Activated gamma-delta T cell treated with Interleukin-2 at 50 U/mL for 16 hours (primary cell): ENCODE measurements at regions not wholly inside any gene's neighbourhood (a gene's known extent, or its start where the extent isn't known, plus 50 kb on each side); places are given as distances from the start of the nearest gene placed in this dataset.

Source experiments
- DNase-seq: peaks from one replicate; pipeline ENCODE4 v3.0.0-alpha.2; 2020

- DNase-seq = no peak
Measured at GRCh38 chr9:30661925-30662324, 1722.5 kb upstream of the ACO1 start.

- DNase-seq = no peak
Measured at GRCh38 chr9:30670805-30671562, 1713.5 kb upstream of the ACO1 start.

GRCh38 chr9:30673132-30673531 lies 1711.3 kb upstream of the ACO1 start:
- DNase-seq = no peak

- no peak for DNase-seq
Measured at GRCh38 chr9:30676651-30677050, 1707.8 kb upstream of the ACO1 start.

GRCh38 chr9:30677221-30677620 lies 1707.2 kb upstream of the ACO1 start:
- no peak for DNase-seq

- DNase-seq = no peak
Measured at GRCh38 chr9:30688801-30689200, 1695.6 kb upstream of the ACO1 start.

GRCh38 chr9:30697958-30698357 lies 1686.5 kb upstream of the ACO1 start:
- DNase-seq = no peak

- DNase-seq = no peak
Measured at GRCh38 chr9:30711591-30711990, 1672.9 kb upstream of the ACO1 start.

GRCh38 chr9:30713243-30713642 lies 1671.2 kb upstream of the ACO1 start:
- DNase-seq = no peak

GRCh38 chr9:30714389-30714788 lies 1670.1 kb upstream of the ACO1 start:
- no peak for DNase-seq

- DNase-seq = no peak
Measured at GRCh38 chr9:30718483-30718882, 1666.0 kb upstream of the ACO1 start.

- no peak for DNase-seq
Measured at GRCh38 chr9:30722065-30722464, 1662.4 kb upstream of the ACO1 start.

GRCh38 chr9:30723656-30724055 lies 1660.8 kb upstream of the ACO1 start:
- DNase-seq = no peak

GRCh38 chr9:30732060-30732459 lies 1652.4 kb upstream of the ACO1 start:
- DNase-seq = no peak

- DNase-seq = no peak
Measured at GRCh38 chr9:30744871-30745270, 1639.6 kb upstream of the ACO1 start.

GRCh38 chr9:30746589-30746988 lies 1637.9 kb upstream of the ACO1 start:
- no peak for DNase-seq

GRCh38 chr9:30757723-30758122 lies 1626.7 kb upstream of the ACO1 start:
- DNase-seq = no peak

GRCh38 chr9:30758726-30759446 lies 1625.6 kb upstream of the ACO1 start:
- DNase-seq = no peak

GRCh38 chr9:30765318-30765717 lies 1619.1 kb upstream of the ACO1 start:
- DNase-seq = no peak

- no peak for DNase-seq
Measured at GRCh38 chr9:30771163-30771708, 1613.2 kb upstream of the ACO1 start.

GRCh38 chr9:30771760-30772159 lies 1612.7 kb upstream of the ACO1 start:
- no peak for DNase-seq

GRCh38 chr9:30773427-30773826 lies 1611.0 kb upstream of the ACO1 start:
- DNase-seq = no peak

- DNase-seq = no peak
Measured at GRCh38 chr9:30774326-30774725, 1610.1 kb upstream of the ACO1 start.

GRCh38 chr9:30775236-30775635 lies 1609.2 kb upstream of the ACO1 start:
- DNase-seq = no peak
